Mucosa of descending colon (tissue), 3 donors: ENCODE measurements at regions not wholly inside any gene's neighbourhood (a gene's known extent, or its start where the extent isn't known, plus 50 kb on each side); places are given as distances from the start of the nearest gene placed in this dataset.
A peak's percentile ranks its signal among the peaks of the same experiment; 100 is the strongest.

Experiments
- ATAC-seq: fragments of 200-7000 bp; cut with Tn5 transposase; one replicate; pipeline ENCODE4 v1.9.1; 2020; ENCODE audit warnings: mild to moderate bottlenecking, moderate library complexity
- DNase-seq, 3 donors: peaks; one replicate each; pipeline ENCODE4 v3.0.0-alpha.2; 2020
- H3K36me3 ChIP-seq: fragments of 200-600 bp; one replicate; pipeline ENCODE4 v1.8.0; 2021; ENCODE audit warnings: low read depth, mild to moderate bottlenecking
- H3K4me1 ChIP-seq: fragments of 200-600 bp; one replicate; pipeline ENCODE4 v1.8.0; 2021; ENCODE audit warnings: low read depth, mild to moderate bottlenecking
- H3K4me3 ChIP-seq: fragments of 200-600 bp; one replicate; pipeline ENCODE4 v1.8.0; 2021; ENCODE audit warnings: mild to moderate bottlenecking
- H3K9me3 ChIP-seq: fragments of 200-600 bp; one replicate; pipeline ENCODE4 v1.8.0; 2021; ENCODE audit warnings: mild to moderate bottlenecking
- intact Hi-C, 2 donors: fragments of 100-400 bp; cut with DNase I in 1 of 2; cut with micrococcal nuclease in 1 of 2; formaldehyde crosslinking; loops; one replicate each; pipeline versions ENCODE4 v1.11.0 to v1.11.1; 2022; cut with DNase I, micrococcal nuclease
- TF ChIP-seq, protein P1 (sequence below): fragments of 200-600 bp; IDR thresholded peaks from one replicate; pipeline ENCODE4 v1.8.0; 2022; ENCODE audit warnings: antibody characterized with exemption, mild to moderate bottlenecking
- donor health status: DM: no; HTN: no; CAD: no; lungs with moderate emphysema.
- donor health status: DM: no; HTN: no; CAD: no.
- donor health status: DM: no; HTN: yes; CAD: no.

DNA sequence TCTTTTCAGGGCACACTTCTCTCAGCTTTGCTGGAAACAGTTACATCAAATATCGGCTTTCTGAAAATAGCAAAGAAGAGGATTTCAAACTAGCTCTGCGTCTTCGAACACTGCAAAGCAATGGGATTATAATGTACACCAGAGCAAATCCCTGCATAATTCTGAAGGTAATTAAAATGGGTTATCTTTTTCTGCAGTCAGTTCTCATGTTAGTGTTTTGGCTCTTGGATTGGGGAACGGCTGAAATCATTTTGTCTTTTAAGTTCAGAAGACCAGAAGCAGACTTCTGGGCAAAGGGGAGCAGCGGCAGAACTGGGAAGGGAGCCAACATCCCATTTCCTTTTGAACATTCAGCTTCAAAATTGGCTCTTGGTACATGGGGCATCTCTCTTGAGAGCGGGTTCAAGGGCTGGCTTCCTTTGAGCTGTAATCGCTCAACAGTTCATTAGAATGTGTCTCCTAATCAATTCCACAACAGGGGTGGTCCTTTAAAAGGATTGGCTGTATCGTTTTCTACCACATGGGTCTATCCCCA, 110.2 kb upstream of the MTNR1B start:
- DNase-seq (no peak), ATAC-seq (no peak)
- intact Hi-C loops: no loop called here
- Histone ChIP-seq H3K4me1 (peaks cover 13% of the 10 kb centered on the region), H3K9me3 (no peaks in the 10 kb centered on the region), H3K36me3 (no peaks in the 10 kb centered on the region), H3K4me3 (no peak overlapping the region)
- TF ChIP-seq, protein P1, sequence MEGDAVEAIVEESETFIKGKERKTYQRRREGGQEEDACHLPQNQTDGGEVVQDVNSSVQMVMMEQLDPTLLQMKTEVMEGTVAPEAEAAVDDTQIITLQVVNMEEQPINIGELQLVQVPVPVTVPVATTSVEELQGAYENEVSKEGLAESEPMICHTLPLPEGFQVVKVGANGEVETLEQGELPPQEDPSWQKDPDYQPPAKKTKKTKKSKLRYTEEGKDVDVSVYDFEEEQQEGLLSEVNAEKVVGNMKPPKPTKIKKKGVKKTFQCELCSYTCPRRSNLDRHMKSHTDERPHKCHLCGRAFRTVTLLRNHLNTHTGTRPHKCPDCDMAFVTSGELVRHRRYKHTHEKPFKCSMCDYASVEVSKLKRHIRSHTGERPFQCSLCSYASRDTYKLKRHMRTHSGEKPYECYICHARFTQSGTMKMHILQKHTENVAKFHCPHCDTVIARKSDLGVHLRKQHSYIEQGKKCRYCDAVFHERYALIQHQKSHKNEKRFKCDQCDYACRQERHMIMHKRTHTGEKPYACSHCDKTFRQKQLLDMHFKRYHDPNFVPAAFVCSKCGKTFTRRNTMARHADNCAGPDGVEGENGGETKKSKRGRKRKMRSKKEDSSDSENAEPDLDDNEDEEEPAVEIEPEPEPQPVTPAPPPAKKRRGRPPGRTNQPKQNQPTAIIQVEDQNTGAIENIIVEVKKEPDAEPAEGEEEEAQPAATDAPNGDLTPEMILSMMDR: no peak

DNA sequence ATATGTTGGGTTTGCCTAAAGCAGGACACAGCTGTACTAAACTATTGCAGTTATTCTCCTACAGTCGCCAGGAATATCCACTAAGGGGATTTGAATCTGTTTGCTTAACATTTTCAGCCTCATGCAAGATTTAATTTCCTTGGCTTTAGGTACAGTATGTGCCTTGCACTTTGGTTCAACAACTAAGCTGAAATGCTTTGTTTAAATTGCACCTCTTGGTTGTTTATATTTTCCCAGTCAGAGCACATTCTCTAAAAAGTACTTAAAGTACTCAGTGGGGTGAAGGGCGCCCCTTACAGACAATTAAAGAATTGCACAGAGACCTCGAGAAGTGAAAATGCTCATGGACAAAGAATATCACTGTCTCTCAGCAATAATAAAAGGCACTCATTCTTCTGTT, 107.8 kb upstream of the MTNR1B start:
- Histone ChIP-seq H3K9me3 (no peaks in the 10 kb centered on the region), H3K36me3 (no peaks in the 10 kb centered on the region), H3K4me1 (no peaks in the 10 kb centered on the region), H3K4me3 (no peak overlapping the region)
- ATAC-seq (no peak), DNase-seq (no peak)
- TF ChIP-seq, protein P1: no peak
- intact Hi-C loops: no loop called here

DNA sequence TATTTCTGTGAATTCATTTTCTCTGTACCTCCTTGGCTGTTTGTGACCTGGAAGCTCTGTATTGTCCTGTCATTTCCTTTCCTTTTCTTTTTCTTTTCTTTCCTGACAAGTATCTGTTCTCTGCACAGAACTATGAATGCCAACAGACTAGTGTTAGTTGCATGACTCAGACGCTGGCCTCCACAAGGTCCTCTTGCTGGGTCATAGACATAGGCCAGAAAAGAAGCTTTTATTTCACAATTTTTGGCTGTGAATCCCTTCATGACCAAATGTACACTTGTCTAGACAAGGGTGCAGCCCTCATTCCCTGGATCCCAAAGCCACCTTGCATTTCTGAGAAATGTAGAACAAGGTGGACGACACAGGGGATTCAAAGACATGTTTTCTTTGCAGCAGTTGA, 104.1 kb upstream of the MTNR1B start:
- H3K9me3 ChIP-seq: no peaks in the 10 kb centered on the region
- intact Hi-C loops: no loop called here
- no peaks in the 10 kb centered on the region for H3K36me3 ChIP-seq
- TF ChIP-seq, protein P1: no peak
- H3K4me1 ChIP-seq: no peaks in the 10 kb centered on the region
- ATAC-seq: peak; percentile 27
- DNase-seq: no peak
- H3K4me3 ChIP-seq: no peak overlapping the region

DNA sequence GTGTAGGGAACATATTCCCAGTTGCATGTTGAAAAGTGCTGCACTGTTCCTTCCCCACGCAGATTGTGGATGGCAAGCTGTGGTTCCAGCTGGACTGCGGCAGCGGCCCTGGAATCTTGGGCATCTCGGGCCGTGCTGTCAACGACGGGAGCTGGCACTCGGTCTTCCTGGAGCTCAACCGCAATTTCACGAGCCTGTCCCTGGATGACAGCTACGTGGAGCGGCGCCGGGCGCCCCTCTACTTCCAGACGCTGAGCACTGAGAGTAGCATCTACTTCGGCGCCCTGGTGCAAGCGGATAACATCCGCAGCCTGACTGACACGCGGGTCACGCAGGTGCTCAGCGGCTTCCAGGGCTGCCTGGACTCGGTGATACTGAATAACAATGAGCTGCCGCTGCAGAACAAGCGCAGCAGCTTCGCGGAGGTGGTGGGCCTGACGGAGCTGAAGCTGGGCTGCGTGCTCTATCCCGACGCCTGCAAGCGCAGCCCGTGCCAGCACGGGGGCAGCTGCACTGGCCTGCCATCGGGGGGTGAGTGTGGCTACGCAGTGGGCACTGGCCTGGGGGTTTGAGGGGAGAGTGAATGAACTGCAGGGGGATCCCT, 102.7 kb upstream of the MTNR1B start:
- no peak for DNase-seq
- Histone ChIP-seq H3K36me3 (no peaks in the 10 kb centered on the region), H3K9me3 (no peaks in the 10 kb centered on the region), H3K4me1 (no peaks in the 10 kb centered on the region), H3K4me3 (no peak overlapping the region)
- intact Hi-C loops: no loop called here
- no peak for ATAC-seq
- TF ChIP-seq, protein P1: no peak

DNA sequence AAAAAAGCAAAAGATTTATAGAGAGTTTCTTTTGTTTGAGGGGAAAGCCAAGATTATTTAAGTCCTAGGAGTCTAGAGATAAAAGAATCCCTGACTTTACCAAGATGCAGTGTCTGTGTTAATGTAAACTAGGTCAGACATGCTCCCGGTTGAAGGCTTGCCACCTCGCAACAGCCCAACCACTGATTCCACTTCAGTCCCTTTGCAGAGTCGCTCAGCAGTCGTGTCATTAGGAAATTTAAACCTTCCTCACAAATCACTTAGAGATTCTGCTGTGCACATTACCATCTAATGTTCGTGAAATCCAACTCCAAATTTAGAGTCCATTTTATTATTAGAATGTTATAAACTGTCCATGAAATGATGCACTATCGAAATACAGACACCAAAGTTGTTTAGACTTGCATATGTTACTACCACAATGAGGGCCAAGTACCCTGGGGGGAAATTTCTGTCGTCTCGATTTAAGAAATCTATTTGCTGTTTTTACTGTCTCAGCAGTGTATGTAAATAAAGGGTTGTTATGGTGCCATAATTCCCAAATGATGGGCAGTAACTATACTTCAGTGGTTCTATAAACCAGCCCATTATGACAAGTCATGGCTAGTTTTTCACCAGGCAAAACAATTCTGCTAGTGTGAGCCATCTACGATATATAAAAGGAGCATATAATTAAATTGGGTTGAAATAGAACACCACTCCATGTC, 101.4 kb upstream of the MTNR1B start:
- DNase-seq (no peak), ATAC-seq (no peak)
- Histone ChIP-seq H3K4me3 (no peak overlapping the region), H3K9me3 (no peaks in the 10 kb centered on the region), H3K4me1 (peaks cover 3% of the 10 kb centered on the region), H3K36me3 (no peaks in the 10 kb centered on the region)
- intact Hi-C loops: no loop called here
- TF ChIP-seq, protein P1: no peak
